MV-4-11 (cell line): ENCODE measurements at regions not wholly inside any gene's neighbourhood (a gene's known extent, or its start where the extent isn't known, plus 50 kb on each side); places are given as distances from the start of the nearest gene placed in this dataset.

Experiments
- DNase-seq: peaks from one replicate; lab custom pipeline; 2025; lab: John Stamatoyannopoulos, UW

GRCh38 chr18:72360634-72361033 is 183.5 kb downstream of the CBLN2 start:
- DNase-seq, result no peak

- DNase-seq, result no peak
Measured at GRCh38 chr18:72342933-72343332, 201.2 kb downstream of the CBLN2 start.

GRCh38 chr18:72339976-72340375 is 204.2 kb downstream of the CBLN2 start:
- no peak for DNase-seq

GRCh38 chr18:72336786-72337185 is 207.4 kb downstream of the CBLN2 start:
- no peak for DNase-seq

GRCh38 chr18:72329533-72329932 is 214.6 kb downstream of the CBLN2 start:
- no peak for DNase-seq

- no peak for DNase-seq
Measured at GRCh38 chr18:72325307-72325706, 218.8 kb downstream of the CBLN2 start.

- no peak for DNase-seq
Measured at GRCh38 chr18:72324677-72325076, 219.5 kb downstream of the CBLN2 start.

- no peak for DNase-seq
Measured at GRCh38 chr18:72316497-72316896, 227.6 kb downstream of the CBLN2 start.

GRCh38 chr18:72283148-72283925 is 260.8 kb downstream of the CBLN2 start:
- no peak for DNase-seq

- DNase-seq, result no peak
Measured at GRCh38 chr18:72273025-72273424, 271.1 kb downstream of the CBLN2 start.

GRCh38 chr18:72261590-72261989 is 282.6 kb downstream of the CBLN2 start:
- DNase-seq, result no peak

- DNase-seq, result no peak
Measured at GRCh38 chr18:72246076-72246475, 298.1 kb downstream of the CBLN2 start.

- DNase-seq, result no peak
Measured at GRCh38 chr18:72235422-72235821, 308.7 kb downstream of the CBLN2 start.

GRCh38 chr18:72233106-72233505 is 311.0 kb downstream of the CBLN2 start:
- no peak for DNase-seq

- no peak for DNase-seq
Measured at GRCh38 chr18:72232644-72233043, 311.5 kb downstream of the CBLN2 start.

GRCh38 chr18:72225958-72226357 is 318.2 kb downstream of the CBLN2 start:
- DNase-seq, result no peak

GRCh38 chr18:72223733-72224132 is 320.4 kb downstream of the CBLN2 start:
- DNase-seq, result no peak

- DNase-seq, result no peak
Measured at GRCh38 chr18:72208920-72209676, 335.0 kb downstream of the CBLN2 start.

- DNase-seq, result no peak
Measured at GRCh38 chr18:72207280-72207679, 336.9 kb downstream of the CBLN2 start.

- no peak for DNase-seq
Measured at GRCh38 chr18:72206814-72207213, 337.3 kb downstream of the CBLN2 start.

- DNase-seq, result no peak
Measured at GRCh38 chr18:72201032-72201431, 343.1 kb downstream of the CBLN2 start.

- DNase-seq, result no peak
Measured at GRCh38 chr18:72197591-72197990, 346.6 kb downstream of the CBLN2 start.

GRCh38 chr18:72194072-72194471 is 350.1 kb downstream of the CBLN2 start:
- no peak for DNase-seq
